CD4-positive, alpha-beta T cell treated with Interleukin-21 for 1 hour (primary cell): ENCODE measurements at regions not wholly inside any gene's neighbourhood (a gene's known extent, or its start where the extent isn't known, plus 50 kb on each side); places are given as distances from the start of the nearest gene placed in this dataset.
"Not testable (repeated sequence)": the region's sequence is repeated elsewhere in the genome, so short reads cannot be mapped to it uniquely, and the experiment has no call there.

Experiments
- DNase-seq: peaks from one replicate; pipeline ENCODE4 v3.0.0-alpha.2; 2020

DNA sequence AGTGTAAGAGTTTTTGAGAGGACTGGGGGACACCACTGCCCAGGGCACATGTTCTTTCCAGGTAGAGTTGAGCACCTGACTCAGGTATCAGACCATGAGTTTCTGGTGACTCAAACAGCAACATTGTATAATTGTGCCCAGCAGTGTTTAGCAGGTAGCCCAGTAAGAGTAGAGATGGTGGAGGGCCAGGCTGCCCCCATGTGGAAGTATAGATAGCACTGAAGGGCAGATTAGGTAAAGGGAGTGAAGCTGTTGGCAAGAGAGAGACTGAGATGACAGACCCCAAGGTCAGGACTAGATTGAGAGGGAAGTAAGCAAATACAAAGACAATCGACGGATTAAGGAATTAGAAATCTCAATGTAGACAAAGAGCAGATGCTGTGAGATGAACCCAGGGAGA lies 74.6 kb downstream of the TRIM42 start:
- DNase-seq = no peak

DNA sequence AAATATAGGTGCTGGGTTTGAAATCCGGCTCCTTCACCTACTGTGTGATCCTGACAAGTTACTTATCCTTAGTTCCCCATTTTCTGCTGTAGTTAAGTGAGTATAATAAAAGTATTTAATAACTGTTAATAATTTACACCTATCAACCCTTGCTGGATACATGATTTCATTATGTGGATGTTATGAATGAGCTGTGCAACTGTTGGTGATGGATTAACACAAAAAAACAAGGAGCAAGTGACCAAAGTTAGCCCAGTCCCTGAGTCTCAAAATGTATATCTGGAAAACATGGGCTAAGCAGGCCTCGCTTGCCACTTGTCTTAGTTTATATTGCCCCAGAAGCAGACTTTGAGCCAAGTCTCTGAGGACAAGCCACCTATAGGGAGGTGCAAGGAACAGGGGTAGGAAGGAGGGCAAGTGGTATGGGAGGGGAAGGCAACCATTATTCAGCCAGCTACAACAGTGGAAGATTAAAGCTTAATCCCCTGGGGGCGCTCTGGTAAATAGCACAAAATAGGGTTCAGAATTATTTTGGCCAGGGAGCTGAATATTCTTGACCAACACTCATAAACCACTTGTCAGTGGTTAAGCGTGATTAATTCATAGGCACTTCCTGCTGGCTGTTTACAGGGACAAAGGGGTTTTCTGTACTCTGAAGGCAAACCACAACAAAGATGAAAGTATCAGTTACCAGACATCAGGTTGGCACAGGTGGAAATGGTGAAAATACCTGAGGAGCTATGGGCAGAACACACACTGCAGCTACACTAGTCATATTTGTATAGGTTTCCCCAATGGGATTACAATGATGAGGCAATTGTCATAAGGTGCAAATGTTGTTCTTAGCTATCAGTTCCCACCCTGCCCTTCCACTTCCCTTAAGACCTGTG lies 76.2 kb downstream of the TRIM42 start:
- no peak for DNase-seq

DNA sequence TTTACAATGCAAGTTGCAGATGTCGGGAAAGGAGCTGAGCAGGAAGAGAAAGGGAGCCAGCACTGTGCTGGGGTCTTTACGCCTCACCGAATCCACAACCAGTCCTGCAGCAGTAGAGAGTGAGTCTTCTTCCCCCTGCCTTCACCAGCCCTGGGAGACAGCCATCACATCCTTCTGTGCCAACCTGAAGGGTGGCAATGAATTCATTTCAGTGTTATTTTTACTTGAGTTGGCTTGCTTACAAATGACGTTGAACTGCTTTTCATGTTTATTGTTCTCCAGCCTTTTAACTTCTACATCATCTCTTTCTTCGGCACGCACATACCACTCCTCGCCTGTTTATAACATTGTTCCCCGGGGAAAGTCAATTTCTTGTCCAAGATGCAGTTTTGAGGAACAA lies 77.1 kb downstream of the TRIM42 start:
- DNase-seq = no peak

DNA sequence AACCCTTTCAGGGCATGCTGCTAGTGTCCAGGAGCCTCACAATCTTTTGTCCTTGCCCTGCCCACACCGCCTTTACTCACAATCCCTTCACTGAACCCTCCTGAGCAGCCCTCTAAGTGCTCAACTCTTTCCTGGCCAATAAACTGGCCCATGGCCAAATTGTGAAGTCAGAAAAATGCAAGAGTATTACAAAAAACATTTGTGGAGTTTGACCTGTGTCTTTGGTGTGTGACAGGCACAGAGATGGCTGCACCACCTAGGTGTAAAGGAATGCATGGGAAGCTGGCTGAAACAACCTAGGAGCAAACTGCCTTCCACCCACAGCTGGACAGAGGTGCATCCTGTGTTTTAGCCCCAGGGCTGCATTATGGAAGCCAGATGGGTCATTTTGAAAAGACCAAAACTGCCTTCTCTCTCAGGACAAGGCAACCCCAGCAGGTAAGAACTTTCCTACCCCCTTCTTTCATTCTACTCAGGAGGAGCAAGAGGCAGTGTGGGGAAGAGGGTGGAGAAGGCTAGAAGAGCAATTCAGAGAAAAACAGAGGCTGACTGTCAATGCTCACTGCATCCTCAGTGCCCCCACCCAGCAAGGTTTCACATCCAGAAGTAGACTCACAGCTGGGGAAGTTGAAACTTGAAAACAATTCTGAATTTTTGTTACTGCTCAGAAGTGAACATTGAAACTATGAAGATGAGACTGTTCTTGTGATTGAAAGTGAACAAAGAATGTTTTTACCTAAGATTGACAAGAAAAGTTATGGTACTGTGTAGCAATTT lies 78.6 kb downstream of the TRIM42 start:
- DNase-seq = no peak

DNA sequence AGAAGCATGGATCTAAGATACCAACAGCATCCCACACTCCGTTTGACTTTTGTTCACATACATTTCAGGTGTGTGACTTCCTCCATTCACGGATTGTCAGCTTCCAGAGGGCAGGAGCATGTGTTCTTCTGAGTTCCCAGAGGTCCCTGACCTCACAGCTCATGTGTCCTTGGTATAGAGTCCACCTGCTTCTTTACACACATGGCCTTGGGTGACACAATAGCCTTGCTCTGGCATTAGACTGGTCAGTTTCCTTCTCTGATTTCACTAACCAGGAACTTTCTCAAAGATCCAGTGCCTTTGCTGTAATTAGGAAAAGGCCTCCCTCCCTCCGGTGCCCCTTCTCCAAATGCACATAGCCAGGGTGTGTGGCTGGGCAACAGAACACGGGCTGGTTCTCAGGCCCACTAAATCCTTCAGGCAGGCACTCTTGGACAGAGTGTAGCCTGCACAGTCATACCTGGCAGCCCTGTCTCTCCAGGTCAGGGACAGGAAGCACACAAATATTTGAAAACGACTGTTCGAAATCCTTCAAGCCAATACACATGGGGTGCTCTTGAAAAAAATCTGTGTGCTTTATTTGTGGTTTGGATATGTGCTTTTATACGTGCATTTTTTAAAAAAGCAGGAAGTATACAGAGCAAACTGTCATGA lies 81.1 kb downstream of the TRIM42 start:
- no peak for DNase-seq

DNA sequence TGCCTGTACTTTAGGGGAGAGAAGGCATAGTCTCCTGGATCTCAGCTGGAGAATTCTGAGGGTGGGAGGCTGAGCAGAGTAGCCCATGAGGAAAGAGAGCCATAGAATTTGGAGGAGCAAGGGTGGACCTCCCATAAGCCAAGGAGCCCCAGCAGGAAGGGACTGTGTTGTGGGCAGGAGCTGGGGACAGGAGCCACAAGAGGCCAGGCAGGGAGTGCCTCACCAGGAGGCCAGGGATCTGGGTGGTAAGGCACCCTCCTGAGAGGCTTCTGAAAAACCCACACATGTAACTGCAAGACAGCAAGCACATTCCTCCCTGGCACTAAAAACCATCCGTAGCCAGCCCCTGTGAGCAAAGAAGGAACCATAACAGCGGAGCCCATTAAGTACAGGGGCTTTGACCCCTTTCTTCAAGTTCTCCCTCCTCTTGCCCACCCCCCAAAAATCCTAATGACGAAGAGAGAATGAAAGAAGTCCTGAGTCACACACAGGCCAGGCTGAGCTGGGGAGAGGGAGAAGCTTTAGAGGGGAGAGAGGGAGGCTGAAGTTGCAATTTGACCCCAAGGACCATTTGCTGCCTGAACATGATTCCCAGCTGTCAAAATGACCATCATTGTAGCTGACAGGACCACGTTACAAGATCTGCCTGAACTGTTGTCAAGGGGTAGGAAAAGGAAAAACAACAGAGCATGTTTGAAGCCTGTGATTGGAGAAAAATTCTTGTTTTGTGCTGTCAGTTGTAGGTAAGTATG lies 82.6 kb downstream of the TRIM42 start:
- no peak for DNase-seq

DNA sequence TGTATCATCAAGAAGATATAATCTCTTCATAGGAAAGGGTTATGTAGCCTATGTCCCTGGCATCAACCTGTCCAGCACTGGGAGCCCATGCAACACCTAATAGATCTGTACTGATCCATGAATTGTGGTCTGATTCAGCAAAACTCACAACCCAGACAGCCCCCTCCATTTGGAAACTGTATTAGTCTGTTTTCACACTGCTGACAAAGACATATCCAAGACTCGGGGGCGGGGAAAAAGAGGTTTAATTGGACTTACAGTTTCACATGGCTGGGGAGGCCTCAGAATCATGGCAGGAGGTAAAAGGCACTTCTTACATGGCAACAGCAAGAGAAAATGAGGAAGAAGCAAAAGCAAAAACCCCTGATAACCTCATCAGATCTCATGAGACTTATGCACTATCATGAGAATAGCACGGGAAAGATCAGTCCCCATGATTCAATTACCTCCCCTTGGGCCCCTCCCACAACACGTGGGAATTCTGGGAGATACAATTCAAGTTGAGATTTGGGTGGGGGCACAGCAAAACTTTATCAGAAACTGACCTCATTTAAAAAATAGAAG lies 83.3 kb downstream of the TRIM42 start:
- DNase-seq = no peak

DNA sequence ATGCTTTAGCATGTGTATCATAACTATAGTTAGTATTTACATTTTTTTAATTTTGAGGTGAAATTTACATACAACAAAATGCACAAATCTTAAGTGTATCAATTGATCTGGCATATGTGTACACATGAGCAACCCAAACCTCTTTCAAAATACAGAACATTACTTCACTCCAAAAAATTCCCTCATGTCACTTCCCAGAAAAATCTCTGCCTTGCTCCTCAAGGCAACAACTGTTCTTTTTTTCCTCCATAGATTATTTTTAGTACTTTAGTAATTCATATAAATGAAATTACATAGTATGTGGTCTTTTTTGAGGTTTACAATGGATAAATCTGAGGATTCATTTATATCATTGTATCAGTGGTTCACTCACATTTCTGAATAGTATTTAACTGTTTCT lies 84.9 kb downstream of the TRIM42 start:
- DNase-seq = no peak

DNA sequence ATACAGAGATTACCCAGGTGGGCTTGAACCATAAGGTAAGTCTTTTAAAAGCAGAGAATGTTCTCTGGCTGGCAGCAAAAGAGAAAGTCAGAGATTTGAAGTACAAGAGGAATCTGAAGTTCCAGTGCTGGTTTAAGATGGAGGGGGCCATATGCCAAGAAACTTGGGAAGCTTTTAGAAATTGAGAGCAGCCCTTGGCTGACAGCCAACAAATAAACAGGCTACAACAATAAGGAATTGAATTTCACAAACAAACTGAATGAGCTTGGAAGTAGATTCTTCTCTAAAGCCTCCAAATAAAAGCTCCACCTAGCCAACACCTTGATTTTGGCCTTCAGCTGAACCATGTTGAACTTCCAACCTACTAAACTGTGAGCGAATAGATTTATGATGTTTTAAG lies 85.7 kb downstream of the TRIM42 start:
- no peak for DNase-seq

DNA sequence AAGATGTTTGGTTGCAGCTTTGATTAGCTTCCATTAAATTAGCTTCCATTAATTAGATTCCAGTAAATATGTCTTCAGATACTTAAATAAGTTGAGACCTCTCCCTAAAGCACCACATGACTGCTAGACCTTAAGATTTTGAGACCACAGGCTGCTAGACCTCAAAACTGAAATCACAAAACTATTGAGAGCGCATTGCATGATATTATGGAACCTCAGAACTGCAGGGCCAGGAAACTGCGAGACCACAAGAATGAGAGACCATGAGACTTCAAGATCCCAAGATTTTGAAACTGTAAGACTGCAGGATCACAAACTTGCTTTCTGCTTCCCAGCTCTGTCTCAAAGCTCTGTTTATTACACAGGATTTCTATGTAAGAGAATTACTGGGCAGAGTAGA lies 87.4 kb downstream of the TRIM42 start:
- DNase-seq = no peak

DNA sequence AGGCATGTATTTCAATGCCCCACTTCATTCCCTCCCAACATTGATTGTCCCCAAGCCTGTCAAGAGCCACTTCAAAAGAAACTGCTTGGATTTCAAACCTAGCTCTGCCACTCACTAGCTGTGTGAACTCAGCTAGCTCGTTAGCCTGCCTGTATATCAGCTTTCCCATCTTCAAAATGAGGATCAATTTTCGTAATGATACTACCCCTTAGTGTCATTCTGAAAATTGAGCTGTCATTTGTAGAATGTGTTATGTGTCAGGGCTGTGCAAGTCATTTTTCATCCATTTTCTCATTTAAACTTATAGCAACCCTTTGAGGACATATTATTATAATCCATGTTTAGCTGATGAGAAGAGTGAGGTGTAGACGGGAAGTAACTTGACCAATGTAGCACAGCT lies 88.6 kb downstream of the TRIM42 start:
- no peak for DNase-seq

DNA sequence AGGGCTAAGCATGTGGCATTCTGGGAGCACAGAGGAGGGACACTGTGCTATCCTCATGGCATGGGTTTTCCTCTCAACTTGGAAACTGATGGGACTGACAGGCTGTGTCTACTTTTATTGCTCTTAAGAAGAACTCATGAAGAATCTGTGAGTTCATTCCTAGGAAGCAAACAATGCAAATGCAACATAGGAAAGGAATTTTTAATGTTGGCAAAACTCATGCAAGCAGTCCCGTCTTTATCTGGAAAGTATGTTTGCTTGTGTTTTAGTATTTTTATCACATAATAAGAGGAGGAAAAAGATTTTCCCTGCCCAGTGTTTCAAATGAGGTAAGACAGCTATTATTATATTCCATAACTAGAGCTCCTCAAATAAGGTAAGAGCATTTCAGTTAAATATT lies 89.7 kb downstream of the TRIM42 start:
- DNase-seq = no peak

DNA sequence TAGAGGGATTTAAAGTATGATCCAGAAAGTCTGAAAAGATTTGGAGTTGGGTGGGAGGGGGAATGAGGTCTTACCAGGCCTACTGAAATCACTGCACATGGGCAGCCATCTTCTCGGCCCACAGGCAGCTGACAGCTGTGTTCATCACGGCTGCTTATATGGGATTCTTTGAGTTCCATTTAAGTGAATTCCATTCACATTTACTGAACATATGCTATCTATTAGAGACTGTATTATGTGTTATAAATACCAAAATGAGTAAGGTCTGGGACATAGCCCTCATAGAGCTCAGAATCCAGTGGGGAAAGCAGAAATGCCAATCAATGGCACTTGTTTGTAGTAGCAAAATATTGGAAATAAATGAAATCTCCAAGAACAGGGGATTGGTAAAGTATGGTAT lies 91.1 kb downstream of the TRIM42 start:
- DNase-seq = no peak

DNA sequence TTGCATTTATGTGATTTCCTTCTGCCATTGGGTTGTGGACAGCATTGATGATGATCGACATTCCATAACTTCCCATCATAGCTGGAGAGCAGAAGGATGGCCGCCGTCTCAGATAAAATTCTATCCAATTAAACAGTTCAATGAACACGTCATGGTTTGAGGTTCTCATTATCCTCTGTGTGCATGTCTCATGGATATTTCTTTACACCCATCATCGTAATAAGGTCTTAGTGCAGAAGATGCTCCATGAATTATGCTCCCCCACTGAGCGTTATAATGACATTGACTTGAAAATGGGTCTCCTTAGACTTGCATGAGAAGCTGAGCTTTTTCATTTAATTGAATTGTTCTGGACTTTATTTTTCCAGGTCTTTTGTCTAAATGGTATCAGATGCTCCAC lies 92.1 kb downstream of the TRIM42 start:
- DNase-seq = no peak

DNA sequence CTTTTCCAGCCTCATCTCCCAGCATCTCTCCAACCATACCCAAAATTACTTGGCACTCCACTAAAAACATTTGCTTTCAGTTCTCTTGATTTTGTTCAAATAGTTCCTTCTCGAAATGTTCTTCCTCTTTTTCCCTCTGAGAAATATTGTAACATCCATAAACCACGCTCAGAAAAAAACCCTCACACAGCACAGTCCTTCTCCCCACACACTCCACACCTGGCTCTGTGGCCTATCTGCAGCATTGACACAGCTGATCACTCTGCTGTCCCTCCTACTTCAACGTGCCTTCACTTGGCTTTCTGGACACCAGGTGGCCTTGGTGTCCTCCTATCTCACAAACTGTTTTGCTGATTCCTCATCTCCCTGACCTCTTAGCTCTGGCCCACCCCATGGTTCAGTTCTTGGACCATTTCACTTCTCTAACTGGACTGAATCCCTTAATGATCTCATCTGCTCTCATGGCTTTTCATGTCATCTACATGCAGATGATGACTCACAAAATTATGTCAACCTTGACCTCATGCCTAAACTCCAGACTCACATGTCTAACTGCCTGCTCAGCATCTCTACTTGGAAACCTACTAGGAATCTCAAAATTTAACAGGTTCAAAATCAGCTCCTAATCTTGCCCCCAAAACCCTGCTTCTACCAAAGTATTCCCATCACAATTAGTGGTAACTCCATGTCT lies 93.3 kb downstream of the TRIM42 start:
- DNase-seq = no peak

DNA sequence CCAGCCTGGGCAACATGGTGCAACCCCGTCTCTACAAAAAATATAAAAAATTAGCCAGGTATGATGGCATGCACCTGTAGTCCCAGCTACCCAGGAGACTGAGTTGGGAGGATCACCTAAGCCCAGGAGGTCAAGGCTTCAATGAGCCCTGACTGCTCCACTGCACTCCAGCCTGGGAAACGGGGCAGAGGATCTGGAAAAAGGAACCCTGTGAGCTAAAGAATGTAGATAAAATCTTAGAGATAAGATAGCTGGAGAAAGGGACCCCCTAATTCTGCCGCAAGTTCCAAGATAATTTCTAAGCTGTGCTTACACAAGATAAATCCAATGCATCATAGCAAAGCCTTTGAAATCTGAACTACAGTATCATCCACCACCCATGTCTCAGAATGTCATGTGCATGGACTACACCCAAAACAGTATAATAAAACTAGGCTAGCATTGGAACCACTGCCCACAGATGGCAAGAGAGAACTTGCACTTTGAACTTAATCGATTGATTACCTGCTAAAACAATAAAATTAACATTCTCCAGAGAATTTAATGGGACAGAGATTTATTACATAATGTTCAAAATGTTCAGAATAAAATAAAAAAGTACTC lies 99.9 kb downstream of the TRIM42 start:
- DNase-seq = no peak

DNA sequence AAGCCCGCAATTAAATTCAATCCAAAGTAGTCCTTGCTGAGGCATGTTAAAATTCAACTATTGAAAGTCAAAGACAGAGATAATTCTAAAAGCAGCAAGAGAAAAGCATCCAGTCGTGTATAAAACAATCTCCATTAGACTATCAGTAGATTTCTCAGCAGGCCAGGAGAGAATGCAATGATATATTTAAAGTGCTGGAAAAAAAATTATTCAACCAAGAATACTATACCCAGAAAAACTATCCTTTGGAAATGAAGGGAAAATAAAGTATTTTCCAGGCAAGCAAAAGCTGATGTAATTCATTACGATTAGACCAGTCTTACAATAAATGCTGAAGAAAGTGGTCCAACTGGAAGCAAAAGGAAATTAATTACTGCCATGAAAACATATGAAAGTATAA lies 113.5 kb downstream of the TRIM42 start:
- no peak for DNase-seq

DNA sequence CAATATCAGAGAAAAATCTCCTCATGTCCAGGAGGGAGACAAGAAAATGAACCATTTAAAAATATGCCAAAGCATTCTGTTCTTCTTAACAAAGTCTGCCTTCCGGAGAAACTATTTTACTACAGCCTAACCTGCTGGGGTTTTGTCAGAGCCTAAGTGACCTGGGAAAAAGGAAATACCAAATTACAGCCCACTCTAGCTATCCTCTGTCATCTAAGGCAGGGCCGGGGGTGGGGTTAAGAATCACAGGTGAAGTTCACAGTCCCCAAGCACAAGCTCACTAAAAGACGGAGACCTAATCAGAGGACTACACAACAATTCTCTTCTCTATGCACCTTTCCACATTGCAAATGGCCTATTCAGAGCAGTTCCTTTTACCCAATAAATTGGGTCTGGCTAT lies 116.6 kb downstream of the TRIM42 start:
- DNase-seq = no peak

DNA sequence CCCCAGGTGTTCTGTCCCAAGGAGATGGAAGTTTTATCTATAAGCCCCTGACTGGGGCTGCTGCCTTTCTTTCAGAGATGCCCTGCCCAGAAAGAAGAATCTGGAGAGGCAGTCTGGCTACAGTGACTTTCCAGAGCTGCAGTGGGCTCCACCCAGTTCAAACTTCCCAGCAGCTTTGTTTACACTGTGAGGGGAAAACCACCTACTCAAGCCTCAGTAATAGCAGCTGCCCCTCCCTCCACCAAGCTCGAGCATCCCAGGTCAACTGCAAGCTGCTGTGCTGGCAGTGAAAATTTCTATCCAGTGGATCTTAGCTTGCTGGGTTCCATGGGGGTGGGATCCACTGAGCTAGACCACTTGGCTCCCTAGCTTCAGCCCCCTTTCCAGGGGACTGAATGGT lies 125.0 kb downstream of the TRIM42 start:
- not testable (repeated sequence) for DNase-seq

DNA sequence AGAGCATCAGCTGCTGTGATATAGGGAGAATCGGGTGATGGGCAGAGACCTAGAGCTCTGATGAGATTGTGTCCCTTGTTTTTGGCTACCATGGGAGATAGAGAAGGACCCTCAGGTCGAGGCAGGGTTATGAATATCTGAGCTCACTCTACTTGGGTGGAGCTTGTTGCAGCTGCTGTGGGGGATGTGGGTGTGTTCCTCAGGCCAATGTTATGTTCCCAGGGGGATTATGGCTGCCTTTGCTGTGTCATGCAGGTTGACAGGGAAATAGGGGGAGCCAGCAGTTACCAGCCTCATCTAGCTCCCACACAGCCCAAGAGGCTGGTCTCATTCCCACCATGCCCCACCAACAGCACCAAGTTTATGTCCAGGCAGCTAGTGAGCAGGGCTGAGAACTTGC lies 131.5 kb downstream of the TRIM42 start:
- no peak for DNase-seq

DNA sequence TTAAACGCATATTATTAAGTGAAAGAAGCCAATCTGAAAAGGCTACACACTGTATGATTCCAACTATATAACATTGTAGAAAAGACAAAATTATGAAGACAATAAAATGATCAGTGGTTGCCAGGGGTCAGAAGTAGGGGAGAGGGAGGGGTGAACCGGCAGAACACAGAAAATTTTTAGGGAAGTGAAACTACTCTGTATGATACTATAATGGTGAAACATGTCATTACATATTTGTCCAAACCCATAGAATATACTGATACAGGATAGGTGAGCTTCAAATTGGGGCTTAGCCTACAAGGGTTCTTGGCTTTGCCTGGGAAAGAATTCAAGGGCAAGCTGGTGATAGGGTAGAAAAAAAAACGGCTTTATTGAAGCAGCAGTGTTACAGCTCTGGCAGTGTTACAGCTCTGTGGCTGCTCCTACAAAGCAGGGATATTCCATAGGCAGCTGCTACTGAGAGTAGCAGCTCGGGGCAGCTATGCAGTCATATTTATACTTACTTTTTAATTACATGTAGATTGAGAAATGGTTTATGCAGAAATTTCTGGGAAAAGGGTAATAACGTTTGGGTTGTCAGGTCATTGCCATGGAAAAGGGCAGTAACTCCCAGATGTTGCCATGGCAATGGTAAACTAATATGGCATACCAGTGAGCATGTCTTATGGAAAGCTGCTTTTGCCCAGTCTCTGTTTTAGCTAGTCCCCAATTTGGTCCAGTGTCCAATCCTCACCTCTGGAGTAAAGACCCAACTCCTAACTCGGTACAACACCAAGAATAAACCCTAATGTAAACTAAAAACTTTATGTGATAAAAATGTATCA lies 125.1 kb upstream of the SLC25A36 start:
- DNase-seq = no peak
